DOHH2 (cell line): ENCODE measurements at regions not wholly inside any gene's neighbourhood (a gene's known extent, or its start where the extent isn't known, plus 50 kb on each side); places are given as distances from the start of the nearest gene placed in this dataset.
"Not testable (repeated sequence)": the region's sequence is repeated elsewhere in the genome, so short reads cannot be mapped to it uniquely, and the experiment has no call there.

Experiments
- H3F3A ChIP-seq: fragments of 200-600 bp; sonication (generic), shearing (Covaris generic); 2 replicates; pipeline ENCODE4 v1.6.0; 2016; ENCODE audit warnings: antibody characterized with exemption, mild to moderate bottlenecking; ENCODE audit not compliant: control insufficient read depth, insufficient read depth
- H3K27ac ChIP-seq: fragments of 200-600 bp; sonication (generic); 2 replicates; pipeline ENCODE4 v1.5.1; 2014; ENCODE audit warnings: low read depth, mild to moderate bottlenecking, low read length, moderate library complexity
- H3K27me3 ChIP-seq: fragments of 200-600 bp; sonication (generic); 2 replicates; pipeline ENCODE4 v1.6.1; 2014; ENCODE audit warnings: mild to moderate bottlenecking, low read length, mixed read lengths; ENCODE audit not compliant: control insufficient read depth
- H3K36me3 ChIP-seq: fragments of 200-600 bp; sonication (generic); 2 replicates; pipeline ENCODE4 v1.6.1; 2014; ENCODE audit warnings: mild to moderate bottlenecking, low read length, moderate library complexity, mixed read lengths; ENCODE audit not compliant: control insufficient read depth
- H3K4me1 ChIP-seq: fragments of 200-600 bp; sonication (generic); 2 replicates; pipeline ENCODE4 v1.6.1; 2014; ENCODE audit warnings: mild to moderate bottlenecking, low read length, mixed read lengths; ENCODE audit not compliant: control insufficient read depth
- H3K4me2 ChIP-seq: fragments of 200-600 bp; sonication (generic); 2 replicates; pipeline ENCODE4 v1.6.0; 2014; ENCODE audit warnings: mild to moderate bottlenecking, low read length, moderate library complexity
- H3K4me3 ChIP-seq: fragments of 200-600 bp; sonication (generic); 2 replicates; pipeline ENCODE4 v1.5.1; 2014; ENCODE audit warnings: mild to moderate bottlenecking, low read length, mixed read lengths
- H3K79me2 ChIP-seq: fragments of 200-600 bp; sonication (generic); 2 replicates; pipeline ENCODE4 v1.6.1; 2014; ENCODE audit warnings: mild to moderate bottlenecking, low read length, mixed read lengths; ENCODE audit not compliant: control insufficient read depth
- H3K9me2 ChIP-seq: fragments of 200-600 bp; sonication (generic); replicated peaks from 2 replicates; pipeline ENCODE4 v1.6.1; 2014; ENCODE audit warnings: mild to moderate bottlenecking, low read length, mixed read lengths; ENCODE audit not compliant: control insufficient read depth
- H3K9me3 ChIP-seq: fragments of 200-600 bp; sonication (generic); 2 replicates; pipeline ENCODE4 v1.6.1; 2014; ENCODE audit warnings: antibody characterized with exemption, low read length, mixed read lengths; ENCODE audit not compliant: control insufficient read depth, insufficient read depth
- H4K20me1 ChIP-seq: fragments of 200-600 bp; sonication (generic); 2 replicates; pipeline ENCODE4 v1.6.0; 2014; ENCODE audit warnings: low read depth, mild to moderate bottlenecking, antibody characterized with exemption, low read length, moderate library complexity; ENCODE audit not compliant: control insufficient read depth, insufficient read depth
- CTCF ChIP-seq: fragments of 200-600 bp; sonication (generic); IDR thresholded peaks from one replicate; pipeline ENCODE4 v1.5.1; 2014; ENCODE audit warnings: antibody characterized with exemption, mild to moderate bottlenecking, low read depth, low read length; ENCODE audit not compliant: poor library complexity, severe bottlenecking
- EZH2phosphoT487 ChIP-seq: fragments of 200-600 bp; sonication (generic); IDR thresholded peaks from 2 replicates; pipeline ENCODE4 v1.6.1; 2017; ENCODE audit warnings: borderline replicate concordance, mild to moderate bottlenecking, antibody characterized with exemption, low read length, moderate library complexity, mixed read lengths

GRCh38 chr10:43839973-43840372, 191.3 kb upstream of the ZNF32 start:
- Histone ChIP-seq H3K27me3 (no peaks in the 10 kb centered on the region), H3K4me1 (no peaks in the 10 kb centered on the region), H3K36me3 (no peaks in the 10 kb centered on the region), H3K79me2 (no peaks in the 10 kb centered on the region), H3K27ac (no peak overlapping the region), H3F3A (no peaks in the 10 kb centered on the region), H3K9me3 (no peaks in the 10 kb centered on the region), H3K9me2 (no peaks in the 10 kb centered on the region), H3K4me2 (no peak overlapping the region), H3K4me3 (no peak overlapping the region), H4K20me1 (no peaks in the 10 kb centered on the region)
- TF ChIP-seq EZH2phosphoT487 (no peak), CTCF (no peak)

GRCh38 chr10:43834751-43835150, 186.1 kb upstream of the ZNF32 start:
- H3K4me3 ChIP-seq, H3K4me2 ChIP-seq, H3K9me2 ChIP-seq, H3K27me3 ChIP-seq, H3K9me3 ChIP-seq, H3K79me2 ChIP-seq, H4K20me1 ChIP-seq, H3K27ac ChIP-seq, H3F3A ChIP-seq, H3K4me1 ChIP-seq, H3K36me3 ChIP-seq: not testable (repeated sequence)

- Histone ChIP-seq H3K36me3 (no peaks in the 10 kb centered on the region), H3K27me3 (no peaks in the 10 kb centered on the region), H3K27ac (no peak overlapping the region), H3K4me3 (no peak overlapping the region), H3F3A (no peaks in the 10 kb centered on the region), H3K4me2 (no peak overlapping the region), H3K9me2 (no peaks in the 10 kb centered on the region), H3K79me2 (no peaks in the 10 kb centered on the region), H3K4me1 (no peaks in the 10 kb centered on the region), H3K9me3 (no peaks in the 10 kb centered on the region), H4K20me1 (no peaks in the 10 kb centered on the region)
- no peak for TF ChIP-seq EZH2phosphoT487
- TF ChIP-seq CTCF: no peak
Measured at GRCh38 chr10:43827853-43828252, 179.2 kb upstream of the ZNF32 start.

- H3K4me2 ChIP-seq: no peak overlapping the region
- no peak overlapping the region for H3K4me3 ChIP-seq
- no peaks in the 10 kb centered on the region for H3K9me3 ChIP-seq
- no peaks in the 10 kb centered on the region for H3K9me2 ChIP-seq
- TF ChIP-seq CTCF (no peak), EZH2phosphoT487 (no peak)
- H3K27ac ChIP-seq: no peak overlapping the region
- no peaks in the 10 kb centered on the region for H3K4me1 ChIP-seq
- no peaks in the 10 kb centered on the region for H4K20me1 ChIP-seq
- no peaks in the 10 kb centered on the region for H3K79me2 ChIP-seq
- H3K27me3 ChIP-seq: no peaks in the 10 kb centered on the region
- no peaks in the 10 kb centered on the region for H3K36me3 ChIP-seq
- no peaks in the 10 kb centered on the region for H3F3A ChIP-seq
Measured at GRCh38 chr10:43825984-43826383, 177.3 kb upstream of the ZNF32 start.
